HL-60 (cell line): ENCODE measurements at regions not wholly inside any gene's neighbourhood (a gene's known extent, or its start where the extent isn't known, plus 50 kb on each side); places are given as distances from the start of the nearest gene placed in this dataset.
"Not testable (repeated sequence)": the region's sequence is repeated elsewhere in the genome, so short reads cannot be mapped to it uniquely, and the experiment has no call there.

ENCODE experiments used
- CTCF ChIP-seq: IDR thresholded peaks from one replicate; pipeline ENCODE4 v1.5.1; 2011; ENCODE audit warnings: low read length, control low read depth, inconsistent platforms; ENCODE audit not compliant: insufficient read depth
- GABPA ChIP-seq: IDR thresholded peaks from 2 replicates; pipeline ENCODE4 v1.6.1; 2012; ENCODE audit warnings: low read depth

DNA sequence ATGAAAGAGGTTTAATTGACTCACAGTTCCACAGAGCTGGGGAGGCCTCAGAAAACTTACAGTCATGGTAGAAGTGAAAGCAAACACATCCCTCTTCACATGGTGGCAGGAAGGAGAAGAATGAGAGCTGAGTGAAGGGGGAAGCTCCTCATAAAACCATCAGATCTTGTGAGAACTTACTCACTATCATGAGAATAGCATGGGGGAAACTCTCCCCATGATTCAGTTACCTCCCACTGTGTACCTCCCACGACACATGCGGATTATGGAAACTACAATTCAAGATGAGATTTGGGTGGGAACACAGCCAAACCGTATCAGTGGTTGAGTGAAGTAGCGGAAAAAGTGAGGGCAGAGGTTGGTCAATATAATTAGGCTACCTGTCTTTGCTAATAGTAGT, 538.3 kb downstream of the KIF2B start:
- TF ChIP-seq CTCF, GABPA: not testable (repeated sequence)
